ENCODE measurements at regions not wholly inside any gene's neighbourhood (a gene's known extent, or its start where the extent isn't known, plus 50 kb on each side); places are given as distances from the start of the nearest gene placed in this dataset.
A peak's percentile ranks its signal among the peaks of the same experiment; 100 is the strongest.

DNA sequence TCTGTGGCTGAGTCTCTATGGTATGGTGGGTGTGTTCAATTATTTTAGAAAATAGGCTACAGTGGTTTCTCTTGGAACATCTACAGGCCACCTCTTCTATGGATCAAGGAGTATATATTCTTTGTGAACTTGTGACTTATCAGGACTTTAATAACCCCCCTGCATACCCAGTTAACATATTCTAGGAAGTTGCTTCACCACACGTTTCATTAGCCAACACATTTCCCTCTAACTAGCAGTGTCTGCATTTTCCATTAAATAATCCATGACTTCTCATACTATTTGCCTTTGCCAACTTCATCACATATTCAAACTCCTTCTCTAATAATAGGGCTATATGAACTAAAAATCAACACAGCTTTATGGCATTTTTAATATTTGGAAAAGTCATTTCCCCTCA, 187.6 kb upstream of the ARL4C start:
- Histone ChIP-seq H3K27me3 (ENCODE audit: control insufficient read depth, insufficient read depth, low read length) (no peaks in the 10 kb centered on the region), H3K27ac (ENCODE audit: low read depth, low read length) (no peak overlapping the region), H3K9me3 (ENCODE audit: control insufficient read depth, insufficient read depth, low read length) (no peaks in the 10 kb centered on the region), H3K4me3 (ENCODE audit: low read depth, low read length) (no peak overlapping the region)
- POLR2A ChIA-PET: no interaction called here
- CTCF ChIA-PET: no interaction called here
- TF ChIP-seq, protein P1, sequence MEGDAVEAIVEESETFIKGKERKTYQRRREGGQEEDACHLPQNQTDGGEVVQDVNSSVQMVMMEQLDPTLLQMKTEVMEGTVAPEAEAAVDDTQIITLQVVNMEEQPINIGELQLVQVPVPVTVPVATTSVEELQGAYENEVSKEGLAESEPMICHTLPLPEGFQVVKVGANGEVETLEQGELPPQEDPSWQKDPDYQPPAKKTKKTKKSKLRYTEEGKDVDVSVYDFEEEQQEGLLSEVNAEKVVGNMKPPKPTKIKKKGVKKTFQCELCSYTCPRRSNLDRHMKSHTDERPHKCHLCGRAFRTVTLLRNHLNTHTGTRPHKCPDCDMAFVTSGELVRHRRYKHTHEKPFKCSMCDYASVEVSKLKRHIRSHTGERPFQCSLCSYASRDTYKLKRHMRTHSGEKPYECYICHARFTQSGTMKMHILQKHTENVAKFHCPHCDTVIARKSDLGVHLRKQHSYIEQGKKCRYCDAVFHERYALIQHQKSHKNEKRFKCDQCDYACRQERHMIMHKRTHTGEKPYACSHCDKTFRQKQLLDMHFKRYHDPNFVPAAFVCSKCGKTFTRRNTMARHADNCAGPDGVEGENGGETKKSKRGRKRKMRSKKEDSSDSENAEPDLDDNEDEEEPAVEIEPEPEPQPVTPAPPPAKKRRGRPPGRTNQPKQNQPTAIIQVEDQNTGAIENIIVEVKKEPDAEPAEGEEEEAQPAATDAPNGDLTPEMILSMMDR (IDR thresholded peaks at IDR 0.05; ENCODE audit: low read depth, low read length): no peak
- DNase-seq (ENCODE audit: low read depth, low spot score): no peak

DNA sequence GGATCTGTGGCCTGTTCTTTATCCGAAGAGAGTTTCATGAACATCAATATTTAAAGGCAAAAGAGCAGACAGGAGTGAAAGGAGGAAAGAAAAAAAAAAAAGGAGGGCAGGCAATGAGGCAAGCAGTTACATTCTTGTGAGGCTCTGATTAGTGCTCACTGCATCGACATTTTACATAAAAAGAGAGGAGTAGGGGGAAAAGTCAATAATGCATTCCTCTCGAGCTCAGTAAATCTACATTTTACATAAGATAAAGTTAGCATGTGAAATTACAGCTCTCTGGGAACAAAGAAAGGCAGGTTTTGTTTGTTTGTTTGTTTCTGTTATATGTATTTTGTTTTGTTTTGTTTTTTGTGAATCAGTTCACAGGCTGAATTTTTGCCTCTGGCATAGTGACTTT, 187.1 kb upstream of the ARL4C start:
- Histone ChIP-seq H3K9me3 (ENCODE audit: control insufficient read depth, insufficient read depth, low read length) (no peaks in the 10 kb centered on the region), H3K27ac (ENCODE audit: low read depth, low read length) (no peak overlapping the region), H3K27me3 (ENCODE audit: control insufficient read depth, insufficient read depth, low read length) (no peaks in the 10 kb centered on the region), H3K4me3 (ENCODE audit: low read depth, low read length) (no peak overlapping the region)
- ChIA-PET CTCF (no interaction called here), POLR2A (no interaction called here)
- TF ChIP-seq, protein P1 (IDR thresholded peaks at IDR 0.05; ENCODE audit: low read depth, low read length): no peak
- no peak for DNase-seq (ENCODE audit: low read depth, low spot score)

DNA sequence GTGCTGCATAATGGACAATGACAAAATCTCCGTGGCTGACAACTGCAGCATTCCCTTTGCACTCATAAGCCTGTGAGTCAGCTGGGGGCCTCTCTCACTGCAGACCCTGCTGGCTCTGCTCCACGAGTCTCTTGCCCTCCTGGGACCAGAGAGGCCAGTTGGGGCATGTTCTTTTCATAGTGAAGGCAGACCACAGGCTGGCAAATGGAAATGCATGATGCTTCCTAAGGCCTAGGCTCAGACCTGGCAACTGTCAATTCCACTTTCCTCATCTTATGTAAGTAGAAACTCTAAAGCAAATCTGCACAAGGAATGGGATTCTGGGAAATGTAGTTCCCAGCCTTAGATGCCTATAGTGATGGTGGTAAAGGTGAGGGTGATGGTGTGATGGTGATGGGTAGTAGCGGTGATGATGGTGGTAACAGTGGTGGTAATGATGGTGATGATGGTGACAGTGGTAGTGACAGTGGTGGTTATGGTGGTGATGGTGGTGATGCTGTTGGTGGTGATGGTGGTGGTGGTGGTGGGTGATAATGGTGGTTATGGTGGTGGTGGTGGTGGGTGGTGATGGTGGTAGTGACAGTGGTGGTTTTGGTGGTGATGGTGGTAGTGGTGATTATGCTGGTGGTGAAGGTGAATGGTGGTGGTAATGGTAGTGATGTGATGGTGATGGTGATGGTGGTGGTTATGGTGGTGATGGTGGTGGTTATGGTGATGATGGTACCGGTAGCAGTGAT, 185.8 kb upstream of the ARL4C start:
- no peak for DNase-seq (ENCODE audit: low read depth, low spot score)
- Histone ChIP-seq H3K27me3 (ENCODE audit: control insufficient read depth, insufficient read depth, low read length) (no peaks in the 10 kb centered on the region), H3K4me3 (ENCODE audit: low read depth, low read length) (no peak overlapping the region), H3K27ac (ENCODE audit: low read depth, low read length) (no peak overlapping the region), H3K9me3 (ENCODE audit: control insufficient read depth, insufficient read depth, low read length) (no peaks in the 10 kb centered on the region)
- CTCF ChIA-PET: no interaction called here
- TF ChIP-seq, protein P1 (IDR thresholded peaks at IDR 0.05; ENCODE audit: low read depth, low read length): no peak
- POLR2A ChIA-PET: no interaction called here

DNA sequence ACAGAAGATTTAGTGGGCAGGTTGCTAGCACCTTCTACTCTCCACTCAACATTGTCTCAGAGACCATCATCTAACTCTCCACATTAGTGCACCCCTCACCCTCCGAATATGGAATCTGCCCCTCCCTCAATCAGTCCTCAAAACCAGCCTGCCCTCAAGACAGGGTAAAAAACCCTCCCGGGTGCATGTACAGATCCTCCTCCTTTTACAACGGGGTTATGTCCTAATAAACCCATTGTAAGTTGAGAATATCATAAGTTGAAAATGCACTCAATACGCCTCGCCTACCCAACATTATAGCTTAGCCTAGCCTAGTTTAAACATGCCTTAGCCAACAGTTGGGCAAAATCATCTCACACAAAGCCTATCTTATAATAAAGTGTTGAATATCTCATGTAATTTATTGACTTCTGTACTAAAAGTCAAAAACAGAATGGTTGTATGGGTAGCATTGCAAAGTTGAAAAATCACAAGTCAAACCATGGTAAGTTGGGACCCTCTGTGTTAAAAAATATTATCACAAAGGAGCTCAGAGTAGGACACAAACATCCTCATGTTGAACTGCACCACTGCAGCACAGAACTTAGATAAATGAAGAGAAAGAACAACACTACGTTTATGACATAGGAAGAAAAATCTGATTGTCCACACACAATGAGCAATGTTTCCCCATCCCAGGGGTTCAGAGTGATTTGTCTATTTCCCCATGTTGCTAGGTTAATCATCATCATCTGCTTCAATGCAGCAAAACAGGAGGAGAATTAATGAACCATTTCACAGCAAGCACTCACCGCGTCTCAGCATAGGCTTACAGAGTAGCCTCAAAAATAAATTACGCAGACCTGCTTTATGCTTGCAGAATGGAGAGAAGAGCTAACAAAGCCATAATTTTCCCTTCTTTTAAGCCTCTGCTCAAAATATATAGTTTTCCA, 184.1 kb upstream of the ARL4C start:
- Histone ChIP-seq H3K27ac (ENCODE audit: low read depth, low read length) (peak overlapping the region; percentile 98), H3K4me3 (ENCODE audit: low read depth, low read length) (no peak overlapping the region), H3K27me3 (ENCODE audit: control insufficient read depth, insufficient read depth, low read length) (no peaks in the 10 kb centered on the region), H3K9me3 (ENCODE audit: control insufficient read depth, insufficient read depth, low read length) (no peaks in the 10 kb centered on the region)
- ChIA-PET CTCF (interaction anchor here (1.1 to 1.5 kb wide), 3 partner anchors 116 to 201 kb away, joined by 3 to 5 read pairs (median 4); no protein-coding TSS in a partner anchor), POLR2A (interaction anchor here (1.1 to 2.7 kb wide), 6 partner anchors 14 to 199 kb away, joined by 5 to 11 read pairs (median 8); no protein-coding TSS in a partner anchor)
- no peak for DNase-seq (ENCODE audit: low read depth, low spot score)
- TF ChIP-seq, protein P1 (IDR thresholded peaks at IDR 0.05; ENCODE audit: low read depth, low read length): no peak

Measured in AG04450 (cell line).